ENCODE measurements at regions not wholly inside any gene's neighbourhood (a gene's known extent, or its start where the extent isn't known, plus 50 kb on each side); places are given as distances from the start of the nearest gene placed in this dataset.

GRCh38 chr16:80299416-80299815 lies 241.4 kb upstream of the DYNLRB2 start:
- DNase-seq: no peak

DNA sequence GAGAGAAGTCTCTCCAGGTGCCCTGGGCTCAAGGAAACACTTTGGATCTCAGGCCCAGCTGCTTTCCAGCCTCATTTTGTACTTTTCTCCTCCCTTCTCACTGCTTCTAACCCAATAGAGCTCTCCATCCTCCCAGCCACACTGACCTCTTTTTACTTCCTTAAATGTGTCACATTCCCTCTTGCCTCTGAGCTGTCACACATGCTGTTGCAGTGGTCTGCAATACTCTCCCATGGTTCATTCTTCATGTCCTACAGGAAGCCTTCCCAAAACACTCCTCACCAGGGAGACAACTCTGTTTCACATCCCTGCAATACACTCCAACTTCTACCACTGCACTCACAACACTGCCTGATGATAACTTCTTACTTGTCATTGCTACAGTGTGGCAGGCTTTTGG lies 242.1 kb upstream of the DYNLRB2 start:
- DNase-seq: no peak

GRCh38 chr16:80296034-80296433 lies 244.8 kb upstream of the DYNLRB2 start:
- DNase-seq: no peak

GRCh38 chr16:80294172-80294571 lies 246.6 kb upstream of the DYNLRB2 start:
- no peak for DNase-seq

GRCh38 chr16:80288616-80289015 lies 252.2 kb upstream of the DYNLRB2 start:
- no peak for DNase-seq

DNA sequence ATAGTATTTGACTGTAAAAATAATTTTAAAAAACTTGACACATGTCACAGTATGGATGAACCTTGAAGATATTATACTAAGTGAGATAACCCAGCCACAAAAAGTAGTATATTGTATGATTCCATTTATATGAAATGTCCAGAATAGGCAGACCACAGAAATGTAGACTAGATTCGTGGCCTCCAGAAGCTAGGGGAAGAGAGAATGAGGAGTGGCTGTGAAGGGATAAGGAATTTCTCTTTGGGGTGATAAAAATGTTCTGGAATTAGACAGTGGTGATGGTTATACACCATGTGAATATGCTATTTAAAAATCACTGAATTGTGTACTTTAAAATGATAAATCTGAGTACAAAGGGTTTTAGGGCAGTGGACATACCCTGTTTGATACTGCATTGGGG lies 253.1 kb upstream of the DYNLRB2 start:
- no peak for DNase-seq

GRCh38 chr16:80285104-80285503 lies 255.7 kb upstream of the DYNLRB2 start:
- DNase-seq: no peak

DNA sequence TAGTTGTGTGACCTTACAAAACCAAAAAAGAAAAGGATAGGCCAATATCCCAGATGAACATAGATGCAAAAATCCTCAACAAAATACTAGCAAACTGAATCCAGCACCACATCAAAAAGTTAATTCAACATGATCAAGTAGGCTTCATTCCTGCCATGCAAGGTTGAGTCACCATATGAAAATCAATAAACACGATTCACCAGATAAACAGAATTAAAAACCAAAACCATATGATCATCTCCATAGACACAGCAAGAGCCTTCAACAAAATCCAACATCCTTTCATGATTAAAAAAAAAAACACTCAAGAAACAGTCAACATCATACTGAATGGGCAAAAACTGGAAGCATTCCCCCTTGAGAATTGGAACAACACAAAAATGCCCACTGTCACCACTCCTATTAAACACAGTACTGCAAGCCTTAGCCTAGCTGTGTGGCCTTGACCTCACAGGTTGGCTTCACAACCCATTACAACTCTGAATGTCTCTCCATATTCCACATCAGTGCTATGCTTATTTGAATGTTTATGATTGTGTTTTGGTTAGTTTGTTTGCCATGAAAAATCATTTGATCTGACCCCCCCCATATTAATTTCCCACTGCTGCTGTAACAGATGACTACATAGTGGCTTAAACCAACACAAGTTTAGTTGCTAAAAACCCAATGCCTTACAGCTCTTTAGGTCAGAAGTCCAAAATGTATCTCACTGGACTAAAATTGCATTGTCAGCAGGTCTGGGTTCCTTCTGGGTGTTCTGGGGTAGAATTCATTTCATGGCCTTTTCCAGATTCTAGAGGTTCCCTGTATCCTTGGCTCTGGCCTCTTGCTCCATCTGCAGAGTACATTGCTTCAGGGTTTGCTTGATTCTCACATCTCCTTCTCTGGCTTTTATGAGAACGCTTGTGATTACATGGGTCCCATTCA lies 257.1 kb upstream of the DYNLRB2 start:
- DNase-seq: no peak

DNA sequence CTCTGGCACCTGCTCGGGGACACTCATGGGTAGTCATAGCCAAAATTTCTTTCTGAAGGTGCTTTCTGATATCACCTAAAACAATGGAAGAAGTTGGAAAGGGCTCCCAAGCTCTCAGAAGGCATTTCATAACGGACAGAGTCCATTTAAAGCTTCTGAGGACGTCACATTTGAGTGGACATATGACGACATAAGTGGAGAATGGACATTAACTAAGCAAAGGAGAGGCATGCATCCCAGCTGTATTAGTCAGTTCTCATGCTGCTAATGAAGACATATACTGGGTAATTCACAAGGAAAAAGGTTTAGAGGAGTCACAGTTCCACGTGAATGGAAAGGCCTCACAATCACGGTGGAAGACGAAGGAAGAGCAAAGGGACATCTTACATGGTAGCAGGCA lies 260.2 kb upstream of the DYNLRB2 start:
- no peak for DNase-seq

DNA sequence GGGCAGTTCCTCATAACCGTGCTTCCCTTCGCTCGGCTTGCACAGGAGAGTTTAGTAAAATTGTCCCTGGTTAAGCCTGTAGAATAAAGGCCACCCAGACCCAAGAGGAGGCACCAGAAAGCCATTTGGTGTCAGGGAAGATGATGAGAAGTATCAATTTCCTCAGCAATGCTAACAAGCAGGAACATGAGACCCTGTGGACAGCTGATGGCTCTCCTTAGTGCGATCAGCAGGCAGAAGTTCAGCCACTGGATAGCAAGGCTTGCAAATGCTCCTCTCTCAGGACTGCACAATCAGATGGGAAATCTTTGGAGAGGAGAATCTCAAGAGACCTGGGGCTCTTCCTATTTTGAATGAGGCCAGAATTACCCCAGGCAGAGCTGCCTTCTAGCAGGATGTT lies 261.1 kb upstream of the DYNLRB2 start:
- DNase-seq: no peak

GRCh38 chr16:80277182-80277581 lies 263.6 kb upstream of the DYNLRB2 start:
- no peak for DNase-seq

GRCh38 chr16:80274576-80275191 lies 266.1 kb upstream of the DYNLRB2 start:
- DNase-seq: no peak

DNA sequence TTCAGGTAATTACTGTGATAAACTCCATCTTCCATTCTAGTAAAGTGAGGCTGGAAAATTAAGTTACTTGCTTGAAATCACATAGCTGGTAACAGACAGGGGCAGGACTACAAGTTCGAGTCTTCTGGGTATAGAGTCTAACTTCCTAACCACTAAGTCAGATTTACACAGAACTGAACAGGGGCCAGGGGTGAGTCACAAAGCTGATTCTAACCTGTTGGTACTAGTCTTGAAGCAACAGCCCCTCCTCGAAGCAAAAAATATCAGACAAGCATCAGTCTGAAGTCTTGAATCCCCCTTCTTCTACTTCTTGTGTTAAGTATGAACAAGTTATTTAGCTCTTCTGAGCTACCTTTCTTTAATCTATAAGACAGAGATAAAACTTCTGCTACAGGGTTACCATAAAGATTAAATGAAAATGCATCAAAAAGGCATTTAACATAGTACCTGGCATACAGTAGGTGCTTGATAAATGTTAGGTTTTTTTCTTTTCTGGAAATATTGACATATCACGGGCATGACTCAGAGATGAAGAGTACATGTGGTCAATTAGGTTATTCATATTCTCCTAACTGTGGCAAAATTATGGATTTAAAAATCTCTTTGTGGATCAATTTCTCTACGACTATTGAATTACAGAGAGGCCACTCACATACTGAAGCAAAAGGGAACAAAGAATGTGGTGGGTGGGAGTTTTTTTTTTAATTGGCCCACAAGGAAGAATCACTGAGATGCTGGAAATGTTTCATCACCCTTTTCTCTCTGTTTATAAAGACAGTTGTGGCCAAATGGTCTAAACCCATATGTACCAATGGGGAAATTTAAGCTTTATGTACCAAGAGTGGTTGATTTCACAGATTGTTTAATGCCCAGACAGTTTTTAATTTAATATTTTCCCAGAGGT lies 266.9 kb upstream of the DYNLRB2 start:
- DNase-seq: no peak

GRCh38 chr16:80265624-80266306 lies 275.0 kb upstream of the DYNLRB2 start:
- DNase-seq: no peak

DNA sequence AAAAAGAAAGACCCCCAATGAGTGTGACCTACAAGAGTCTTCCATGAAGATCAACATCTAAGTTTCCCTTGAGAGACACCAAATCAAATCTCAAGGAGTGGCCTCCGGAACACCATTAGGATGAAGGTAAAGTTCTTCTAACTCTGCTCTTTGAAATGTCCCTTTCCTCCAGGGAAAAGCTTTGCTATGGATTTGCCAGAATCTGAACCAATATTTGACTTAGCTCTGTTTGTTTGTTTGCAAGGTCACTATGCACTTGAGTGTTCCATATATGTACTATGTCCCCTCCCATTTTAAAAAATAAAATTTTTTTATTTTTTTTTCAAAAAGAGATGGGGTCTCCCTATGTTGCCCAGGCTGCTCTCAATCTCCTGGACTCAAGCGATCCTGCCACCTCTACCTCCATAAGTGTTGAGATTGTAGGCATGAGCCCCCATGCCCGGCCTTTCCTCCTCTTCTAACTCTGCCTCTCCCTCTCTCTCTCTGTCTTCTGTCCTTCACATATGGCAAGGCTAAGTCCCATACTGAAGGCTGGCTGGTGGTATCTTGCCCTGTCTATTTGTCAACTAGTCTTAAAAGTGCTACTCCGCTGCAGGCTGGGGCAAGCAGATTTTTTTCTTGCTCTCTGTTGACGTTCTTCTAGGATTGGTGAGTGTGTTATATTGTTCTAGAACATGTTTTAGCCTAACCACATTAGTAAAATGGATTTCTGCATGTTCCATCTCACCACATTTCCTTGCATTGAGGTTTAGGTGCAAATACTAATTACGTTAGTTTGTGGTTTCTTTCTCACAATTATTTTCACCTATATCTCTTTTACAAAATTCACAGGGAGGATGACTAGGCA lies 276.7 kb upstream of the DYNLRB2 start:
- DNase-seq: no peak

- no peak for DNase-seq
Observed at GRCh38 chr16:80263181-80263823, 277.5 kb upstream of the DYNLRB2 start.

DNA sequence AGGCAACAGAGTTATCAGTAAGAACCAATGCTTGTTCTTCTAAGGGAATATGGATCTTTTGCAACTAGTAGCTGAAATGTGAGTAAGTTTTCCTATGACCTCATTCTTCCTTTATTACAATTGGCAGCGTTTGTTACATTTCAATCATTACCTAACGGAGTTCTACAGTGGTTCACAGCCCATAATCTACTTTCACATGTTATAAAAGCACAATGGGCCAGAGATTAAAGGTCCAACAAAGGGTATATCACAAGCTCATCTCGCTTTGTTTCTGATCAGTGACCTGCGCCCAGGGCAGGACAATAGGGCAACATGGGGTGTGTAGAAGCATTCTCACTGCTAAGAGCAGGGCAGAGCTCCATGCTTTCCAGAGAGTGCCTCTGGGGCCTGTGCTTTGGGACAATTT lies 279.9 kb upstream of the DYNLRB2 start:
- no peak for DNase-seq

DNA sequence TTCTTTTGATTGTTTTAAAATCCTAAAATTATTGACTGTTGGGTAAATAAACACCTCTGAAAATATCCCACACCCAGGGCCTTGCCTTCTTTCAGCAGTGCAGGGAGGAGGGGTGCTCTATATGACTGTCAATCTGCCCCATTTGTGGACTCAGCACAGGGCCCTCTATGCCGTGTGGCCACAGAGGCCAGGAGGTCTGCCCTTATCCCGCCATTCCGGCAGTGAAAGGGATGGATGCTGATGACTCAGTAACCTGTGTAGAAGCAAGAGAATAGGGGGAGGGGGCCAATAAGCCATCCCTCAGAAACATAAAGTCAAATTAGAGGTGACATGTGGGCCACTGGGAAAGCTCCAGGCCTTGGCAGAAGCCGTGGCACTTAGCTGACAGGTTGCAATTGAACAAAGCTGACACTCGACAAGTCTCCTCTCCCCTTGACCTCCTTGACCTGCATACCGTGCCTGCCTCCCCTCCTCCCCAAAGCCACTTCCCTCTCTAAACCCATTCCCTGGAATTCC lies 281.4 kb upstream of the DYNLRB2 start:
- DNase-seq: no peak

DNA sequence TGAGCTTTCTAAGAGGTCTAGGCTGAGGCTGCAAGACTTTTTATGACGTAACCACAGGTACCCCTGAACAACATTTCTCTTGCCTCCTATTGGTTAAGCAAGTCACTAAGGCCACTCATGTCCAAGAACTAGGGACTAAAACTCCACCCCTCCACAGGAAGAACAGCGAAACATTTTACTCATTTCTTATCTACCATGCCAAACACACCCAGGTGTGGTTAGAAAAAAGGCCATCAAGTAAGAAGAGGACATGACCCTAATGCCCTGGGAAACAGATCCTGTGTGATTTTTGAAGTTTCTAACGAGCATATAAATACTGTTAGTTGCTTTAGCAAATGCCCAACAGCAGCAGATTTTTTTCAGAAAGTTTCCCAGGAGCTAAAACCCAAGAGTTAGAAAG lies 282.4 kb upstream of the DYNLRB2 start:
- no peak for DNase-seq

DNA sequence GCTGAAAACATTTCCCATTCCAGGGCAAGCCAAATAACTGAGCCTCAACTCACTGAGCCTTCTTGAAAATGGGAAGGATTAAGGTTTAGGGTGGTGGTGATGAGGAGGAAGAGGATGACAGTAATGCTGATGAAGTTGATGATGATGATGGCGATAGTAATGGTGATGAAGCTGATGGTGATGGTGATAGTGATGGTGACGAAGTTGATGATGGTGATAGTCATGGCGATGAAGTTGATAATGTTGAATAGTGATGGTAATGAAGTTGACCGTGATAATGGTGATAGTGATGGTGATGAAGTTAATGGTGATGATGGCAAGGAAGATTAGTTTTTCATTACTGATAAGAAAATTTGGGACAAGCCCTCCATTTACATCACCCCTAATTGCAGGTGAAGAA lies 285.8 kb upstream of the DYNLRB2 start:
- DNase-seq: no peak

DNA sequence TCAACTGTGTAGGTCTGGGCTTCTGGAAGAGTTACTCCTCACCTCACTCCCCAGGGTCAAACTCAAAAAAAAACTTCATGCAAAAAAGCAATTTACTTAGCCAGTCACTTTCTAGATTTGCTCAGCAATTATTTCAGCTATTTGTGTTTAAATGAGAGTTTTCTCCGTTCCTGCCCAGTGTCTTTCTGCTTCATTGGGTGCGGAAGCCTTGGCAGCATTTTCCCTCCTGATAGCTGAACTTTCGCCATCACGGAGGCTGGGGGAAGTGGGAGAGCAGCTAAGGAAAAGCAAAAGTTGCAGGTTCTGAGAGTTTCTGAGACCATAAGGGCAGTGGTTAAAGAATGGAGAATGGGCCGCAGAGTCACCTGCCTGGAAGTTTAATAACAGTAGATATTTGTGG lies 287.1 kb upstream of the DYNLRB2 start:
- DNase-seq: no peak

All from MV-4-11 (cell line).